ENCODE measurements at regions not wholly inside any gene's neighbourhood (a gene's known extent, or its start where the extent isn't known, plus 50 kb on each side); places are given as distances from the start of the nearest gene placed in this dataset. TPM values are rescaled to one million over a fixed set of nuclear protein-coding genes. Genes with fewer than 3 reads are reported as not detected.

DNA sequence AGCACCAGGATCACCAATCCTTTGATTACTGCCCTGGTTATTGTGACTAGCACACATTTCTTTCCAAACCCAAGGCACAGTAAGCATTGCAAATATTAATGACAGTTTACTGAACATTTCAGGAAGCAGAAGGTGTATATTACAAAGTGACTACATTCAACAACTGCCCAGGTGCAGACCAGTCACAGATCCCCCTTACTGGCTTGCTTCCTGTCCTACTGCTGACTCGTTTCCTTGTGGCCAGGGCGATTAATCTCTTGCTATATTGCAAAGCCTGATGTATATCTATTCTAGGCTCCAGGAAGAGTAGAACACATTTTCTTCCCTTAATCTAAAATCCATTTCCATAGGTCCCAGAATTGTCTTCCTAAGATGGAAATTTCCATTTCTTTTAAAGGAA, 77.2 kb upstream of the EPHA7 start:
- H3K9me3 ChIP-seq: no peaks in the 10 kb centered on the region
- H3K36me3 ChIP-seq: no peaks in the 10 kb centered on the region
- WGBS, 3 donors: 74 to 87% (median 78%) methylated on average over 2 of the region's 2 CpGs
- H3K27me3 ChIP-seq: no peaks in the 10 kb centered on the region
- TF ChIP-seq, protein P1, sequence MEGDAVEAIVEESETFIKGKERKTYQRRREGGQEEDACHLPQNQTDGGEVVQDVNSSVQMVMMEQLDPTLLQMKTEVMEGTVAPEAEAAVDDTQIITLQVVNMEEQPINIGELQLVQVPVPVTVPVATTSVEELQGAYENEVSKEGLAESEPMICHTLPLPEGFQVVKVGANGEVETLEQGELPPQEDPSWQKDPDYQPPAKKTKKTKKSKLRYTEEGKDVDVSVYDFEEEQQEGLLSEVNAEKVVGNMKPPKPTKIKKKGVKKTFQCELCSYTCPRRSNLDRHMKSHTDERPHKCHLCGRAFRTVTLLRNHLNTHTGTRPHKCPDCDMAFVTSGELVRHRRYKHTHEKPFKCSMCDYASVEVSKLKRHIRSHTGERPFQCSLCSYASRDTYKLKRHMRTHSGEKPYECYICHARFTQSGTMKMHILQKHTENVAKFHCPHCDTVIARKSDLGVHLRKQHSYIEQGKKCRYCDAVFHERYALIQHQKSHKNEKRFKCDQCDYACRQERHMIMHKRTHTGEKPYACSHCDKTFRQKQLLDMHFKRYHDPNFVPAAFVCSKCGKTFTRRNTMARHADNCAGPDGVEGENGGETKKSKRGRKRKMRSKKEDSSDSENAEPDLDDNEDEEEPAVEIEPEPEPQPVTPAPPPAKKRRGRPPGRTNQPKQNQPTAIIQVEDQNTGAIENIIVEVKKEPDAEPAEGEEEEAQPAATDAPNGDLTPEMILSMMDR (IDR thresholded peaks at IDR 0.05): no peak
- TF ChIP-seq EP300 (IDR thresholded peaks at IDR 0.05) (no peak), POLR2A (IDR thresholded peaks at IDR 0.05) (no peak)
- no peak overlapping the region for H3K27ac ChIP-seq
- H3K4me1 ChIP-seq (ENCODE audit: insufficient read depth): no peaks in the 10 kb centered on the region
- H3K4me3 ChIP-seq: no peak overlapping the region
- DNase-seq: no peak
- intact Hi-C loops (cut with DNase I): no loop called here

DNA sequence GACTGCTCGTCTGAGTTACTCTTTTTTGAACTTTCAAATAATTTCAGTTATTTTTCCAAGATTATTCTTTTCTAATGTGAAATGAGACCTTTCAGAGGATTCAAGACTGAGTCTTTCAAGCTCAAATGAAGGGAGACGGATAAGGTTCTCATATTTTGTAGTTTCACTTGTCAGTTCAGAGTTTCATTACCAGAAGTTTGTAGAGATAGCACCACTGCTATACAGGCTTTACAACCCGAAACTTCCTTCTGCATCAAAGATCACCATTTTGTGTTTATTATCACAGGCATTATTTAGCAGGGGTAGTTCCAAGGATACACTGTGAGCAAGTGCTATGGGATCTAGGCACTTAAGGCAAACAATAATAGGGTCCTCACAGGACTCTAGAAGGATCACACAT, 74.7 kb upstream of the EPHA7 start:
- Histone ChIP-seq H3K9me3 (no peaks in the 10 kb centered on the region), H3K27me3 (no peaks in the 10 kb centered on the region), H3K27ac (no peak overlapping the region), H3K4me3 (no peak overlapping the region), H3K36me3 (no peaks in the 10 kb centered on the region), H3K4me1 (ENCODE audit: insufficient read depth) (no peaks in the 10 kb centered on the region)
- TF ChIP-seq, protein P1 (IDR thresholded peaks at IDR 0.05): no peak
- TF ChIP-seq POLR2A (IDR thresholded peaks at IDR 0.05) (no peak), EP300 (IDR thresholded peaks at IDR 0.05) (no peak)
- whole genome bisulfite sequencing, 3 donors: 79 to 87% (median 87%) methylated on average over 3 of the region's 3 CpGs
- intact Hi-C loops (cut with DNase I): no loop called here
- no peak for DNase-seq

DNA sequence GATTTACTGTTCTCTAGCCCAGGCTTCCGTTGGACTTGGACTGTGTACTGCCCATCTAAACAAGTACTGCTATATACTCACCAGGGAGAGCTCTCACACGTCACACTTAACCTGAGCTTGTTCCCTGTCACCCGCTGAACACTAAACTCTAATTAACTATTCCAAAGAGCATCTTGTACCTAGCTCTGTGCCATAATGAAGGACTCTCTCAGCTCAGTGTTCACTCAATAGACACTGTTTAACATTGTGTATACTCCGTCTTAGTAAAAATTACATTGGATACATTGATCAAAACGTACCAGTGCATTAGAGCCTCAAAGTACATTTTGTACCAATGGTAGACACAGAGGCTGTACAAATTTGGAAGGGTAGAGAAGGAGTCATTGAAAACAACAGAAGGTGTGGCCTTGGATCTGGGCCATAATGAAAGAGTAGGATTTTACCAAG, 55.4 kb upstream of the EPHA7 start:
- H3K9me3 ChIP-seq: no peaks in the 10 kb centered on the region
- DNase-seq: no peak
- 88 to 90% (median 90%) methylated on average over 5 of the region's 5 CpGs for WGBS, 3 donors

DNA sequence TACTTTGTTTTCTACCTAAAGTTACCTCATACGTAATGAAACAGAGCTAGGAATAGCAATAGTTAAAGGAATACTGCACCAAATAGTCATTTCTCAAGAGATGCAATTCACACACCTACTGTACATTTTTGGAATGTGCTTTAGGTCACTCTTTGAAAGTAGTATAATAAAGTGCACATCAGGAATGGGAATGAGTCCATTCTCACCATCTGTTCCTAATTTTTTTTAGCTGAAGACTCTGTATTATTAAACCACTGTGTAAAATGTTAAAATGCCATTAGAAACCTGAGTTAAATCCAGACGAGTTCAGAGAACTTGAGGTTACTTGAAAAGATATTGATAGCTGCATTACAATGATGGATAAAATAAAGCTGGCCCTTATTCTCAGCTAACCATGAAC, 51.9 kb upstream of the EPHA7 start:
- 53 to 56% (median 53%) methylated on average over 2 of the region's 2 CpGs for WGBS, 3 donors
- Histone ChIP-seq H3K9me3 (no peaks in the 10 kb centered on the region), H3K27ac (no peak overlapping the region), H3K4me1 (ENCODE audit: insufficient read depth) (no peaks in the 10 kb centered on the region), H3K4me3 (no peak overlapping the region), H3K36me3 (no peaks in the 10 kb centered on the region), H3K27me3 (no peaks in the 10 kb centered on the region)
- intact Hi-C loops (cut with DNase I): no loop called here
- DNase-seq: no peak
- TF ChIP-seq EP300 (IDR thresholded peaks at IDR 0.05) (no peak), POLR2A (IDR thresholded peaks at IDR 0.05) (no peak)
- TF ChIP-seq, protein P1 (IDR thresholded peaks at IDR 0.05): no peak

More for the DNA sequence above, 55.4 kb upstream of the EPHA7 start:
- intact Hi-C loops (cut with DNase I): no loop called here
- Histone ChIP-seq H3K27me3 (no peaks in the 10 kb centered on the region), H3K36me3 (no peaks in the 10 kb centered on the region), H3K27ac (no peak overlapping the region), H3K4me3 (no peak overlapping the region), H3K4me1 (ENCODE audit: insufficient read depth) (no peaks in the 10 kb centered on the region)
- TF ChIP-seq, protein P1 (IDR thresholded peaks at IDR 0.05): no peak
- no peak for TF ChIP-seq EP300 (IDR thresholded peaks at IDR 0.05)

Small RNA genes lying in the stretch of these regions (small RNA-seq; reads per million reads assigned to genes)
- not detected for gene AL078595.1
- gene RF00425: not detected

Measured in ovary (tissue), 7 donors.